ENCODE measurements at regions not wholly inside any gene's neighbourhood (a gene's known extent, or its start where the extent isn't known, plus 50 kb on each side); places are given as distances from the start of the nearest gene placed in this dataset.
A peak's percentile ranks its signal among the peaks of the same experiment; 100 is the strongest.
"Not testable (repeated sequence)": the region's sequence is repeated elsewhere in the genome, so short reads cannot be mapped to it uniquely, and the experiment has no call there.

DNA sequence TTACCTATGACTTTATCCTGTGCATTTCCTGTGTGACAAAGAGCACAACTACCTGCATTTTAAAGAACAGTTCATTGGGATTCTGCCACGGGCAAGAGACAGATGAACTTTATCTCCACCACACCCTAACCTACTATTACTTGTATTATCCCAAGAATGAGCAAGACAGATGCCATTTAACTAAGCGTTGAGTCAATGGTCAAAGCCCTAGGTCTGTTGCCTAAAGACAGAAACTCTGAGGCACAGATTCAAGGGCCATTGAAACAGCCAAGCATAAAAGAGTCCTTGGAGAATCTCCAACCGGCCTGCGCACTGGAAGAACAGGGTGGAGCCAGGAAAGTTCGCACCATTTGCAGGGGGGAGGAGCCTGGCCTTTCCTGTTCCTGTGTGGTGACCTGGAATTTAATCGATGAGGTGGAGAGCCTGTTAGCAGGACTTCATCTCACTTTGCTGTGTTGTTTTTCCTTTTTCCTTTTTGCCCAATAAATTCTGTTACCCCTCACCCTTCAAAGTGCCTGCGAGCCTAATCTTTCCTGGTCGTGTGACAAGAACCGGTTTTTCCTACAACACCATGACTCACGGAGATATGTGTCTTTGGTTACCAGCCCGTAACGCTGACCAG, 146.4 kb upstream of the DIAPH2 start:
- no peak for DNase-seq

DNA sequence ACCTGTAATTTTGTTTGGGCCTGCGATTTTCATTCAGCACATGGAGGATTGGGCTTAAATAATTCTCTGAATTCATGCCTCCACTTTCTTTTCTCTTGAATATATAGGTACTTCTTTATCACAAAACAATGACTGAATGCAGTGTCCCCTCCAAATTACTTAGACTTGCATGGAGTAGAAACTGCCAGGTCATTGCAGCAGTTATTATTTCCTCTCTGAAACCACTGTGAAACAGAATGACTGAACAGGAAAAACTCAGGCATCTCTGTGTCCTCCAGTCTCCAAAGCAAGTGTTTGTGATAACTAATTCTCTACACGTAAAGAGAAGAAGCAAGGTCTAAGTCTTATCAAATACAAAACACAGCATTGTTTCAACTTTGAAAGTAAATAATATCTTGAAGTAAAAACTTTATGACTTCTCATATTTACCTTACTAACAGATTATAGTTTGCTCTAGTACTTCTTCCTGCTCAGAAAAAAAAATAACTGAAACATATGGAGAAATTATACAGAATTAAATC, 144.5 kb upstream of the DIAPH2 start:
- no peak for DNase-seq

DNA sequence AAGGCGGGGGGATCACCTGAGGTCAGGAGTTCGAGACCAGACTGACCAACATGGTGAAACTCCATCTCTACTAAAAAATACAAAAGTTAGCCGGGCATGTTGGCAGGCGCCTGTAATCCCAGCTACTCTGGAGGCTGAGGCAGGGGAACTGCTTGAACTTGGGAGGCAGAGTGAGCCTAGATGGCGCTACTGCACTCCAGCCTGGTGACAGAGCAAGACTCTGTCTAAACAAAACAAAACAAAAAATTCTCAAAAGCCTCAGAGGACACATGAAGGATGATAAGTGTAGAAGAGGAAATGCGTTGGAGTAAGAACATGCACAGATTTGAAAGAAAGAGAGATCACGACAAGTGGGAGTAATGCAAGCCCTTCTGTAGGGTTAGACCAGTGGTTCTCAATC, 138.4 kb upstream of the DIAPH2 start:
- not testable (repeated sequence) for DNase-seq

DNA sequence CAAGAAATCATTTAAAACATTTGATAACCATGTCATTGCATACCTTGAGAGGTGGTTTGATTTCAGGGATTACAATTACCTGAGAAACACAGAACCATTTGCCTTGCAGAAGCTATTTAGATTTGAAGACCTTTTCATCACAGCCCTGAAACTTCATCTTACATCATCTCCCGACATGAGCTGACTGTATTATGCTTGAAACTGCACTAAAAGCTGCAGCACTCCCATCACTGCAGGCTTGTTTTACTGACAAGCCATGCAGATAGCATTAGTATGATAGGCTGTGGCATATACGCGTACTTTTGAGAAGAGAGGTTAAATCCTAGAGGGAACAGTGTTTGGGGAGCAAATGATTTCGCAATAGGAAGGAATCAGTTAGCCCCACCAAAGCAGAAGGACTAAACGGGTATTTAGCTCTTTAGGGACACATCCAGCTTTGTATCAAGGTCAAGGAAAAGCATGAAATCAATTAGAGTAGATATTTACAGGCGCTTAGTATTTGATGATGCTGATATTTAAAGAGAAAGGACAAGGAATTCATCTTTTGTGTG, 133.2 kb upstream of the DIAPH2 start:
- no peak for DNase-seq

DNA sequence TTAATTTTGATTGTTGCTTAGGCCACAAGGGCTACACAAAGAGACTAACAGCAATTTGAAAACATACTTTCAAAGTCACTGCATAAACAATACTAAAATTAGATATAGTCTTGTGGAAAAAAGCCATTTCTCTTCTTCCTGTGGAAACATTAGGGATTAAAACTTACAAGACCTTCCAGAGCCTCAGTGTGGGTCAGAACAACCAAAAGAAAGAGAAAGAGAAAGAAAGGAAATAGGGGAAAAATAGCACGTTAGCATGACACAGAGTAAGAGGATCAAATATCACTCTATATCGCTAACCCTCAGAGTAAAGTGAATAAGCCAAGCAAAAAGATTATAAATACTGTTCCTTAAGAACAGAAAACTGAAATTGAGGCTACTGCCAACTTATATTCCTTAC, 127.8 kb upstream of the DIAPH2 start:
- DNase-seq: no peak

DNA sequence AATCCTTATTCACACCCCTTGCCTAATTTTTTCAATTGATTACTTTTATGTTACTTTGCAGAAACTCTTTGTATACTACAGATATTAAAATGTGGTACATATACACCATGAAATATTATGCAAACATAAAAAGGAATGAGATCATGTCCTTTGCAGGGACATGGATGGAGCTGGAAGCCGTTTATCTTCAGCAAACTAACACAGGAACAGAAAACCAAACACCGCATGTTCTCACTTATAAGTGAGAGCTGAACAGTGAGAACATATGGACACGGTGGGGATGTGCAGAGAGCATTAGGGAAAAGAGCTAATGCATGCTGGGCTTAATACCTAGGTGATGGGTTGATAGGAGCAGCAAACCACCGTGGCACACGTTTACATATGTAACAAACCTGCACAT, 123.5 kb upstream of the DIAPH2 start:
- DNase-seq: not testable (repeated sequence)

DNA sequence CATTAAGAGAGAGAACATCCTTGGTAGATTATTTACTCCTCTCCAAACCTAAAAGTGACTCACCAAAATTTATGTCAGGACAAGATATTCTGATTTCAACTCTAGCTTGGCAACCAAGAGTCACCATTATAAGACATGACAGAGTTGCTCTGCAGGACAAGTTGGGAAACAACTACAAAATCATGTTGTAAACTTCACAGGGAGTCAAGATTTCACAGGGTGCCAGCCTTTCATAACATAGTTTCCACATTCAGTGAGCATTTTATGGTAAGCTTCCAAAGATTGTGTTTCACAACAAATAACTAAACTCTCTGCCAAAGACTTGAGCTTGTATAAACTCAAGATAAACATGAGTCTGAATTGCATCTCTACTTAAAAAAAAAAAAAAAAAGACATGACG, 121.0 kb upstream of the DIAPH2 start:
- no peak for DNase-seq

DNA sequence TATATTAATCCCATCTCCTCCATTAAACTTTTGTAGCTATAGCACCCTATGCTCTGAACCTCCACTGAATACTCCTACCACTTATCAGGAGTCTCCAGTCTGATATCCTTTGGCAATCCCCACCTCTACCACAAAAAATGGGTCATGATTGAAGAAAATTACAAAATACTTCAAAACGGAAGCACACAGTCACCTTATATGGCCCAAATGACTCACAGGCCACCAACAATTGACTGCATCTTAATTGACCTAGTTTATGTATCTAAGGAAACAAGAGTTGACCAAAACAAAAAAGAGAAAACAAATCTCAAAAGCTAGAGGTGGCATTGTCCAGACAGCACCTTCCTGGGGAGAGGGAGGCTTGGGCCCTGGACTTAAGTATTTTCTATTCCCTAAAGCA, 120.0 kb upstream of the DIAPH2 start:
- no peak for DNase-seq

DNA sequence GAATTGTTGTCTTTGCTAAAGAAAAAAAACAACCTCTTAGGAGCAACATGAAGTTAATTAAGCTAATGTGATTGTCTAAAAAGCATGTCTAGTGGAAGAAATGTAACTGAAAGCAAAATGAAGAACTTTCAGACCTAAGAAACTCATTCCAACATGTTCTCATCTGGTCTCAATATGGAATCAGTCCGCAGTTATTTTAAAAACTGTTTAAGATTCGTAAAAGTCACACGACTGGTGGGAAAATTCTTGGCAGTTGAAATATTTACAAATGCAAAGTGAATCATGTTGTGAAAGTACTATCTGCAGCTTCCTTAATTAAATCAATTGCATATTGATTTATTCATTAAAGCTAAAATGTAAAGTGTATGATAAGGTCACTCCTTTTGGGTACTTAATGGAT, 117.8 kb upstream of the DIAPH2 start:
- DNase-seq: no peak

DNA sequence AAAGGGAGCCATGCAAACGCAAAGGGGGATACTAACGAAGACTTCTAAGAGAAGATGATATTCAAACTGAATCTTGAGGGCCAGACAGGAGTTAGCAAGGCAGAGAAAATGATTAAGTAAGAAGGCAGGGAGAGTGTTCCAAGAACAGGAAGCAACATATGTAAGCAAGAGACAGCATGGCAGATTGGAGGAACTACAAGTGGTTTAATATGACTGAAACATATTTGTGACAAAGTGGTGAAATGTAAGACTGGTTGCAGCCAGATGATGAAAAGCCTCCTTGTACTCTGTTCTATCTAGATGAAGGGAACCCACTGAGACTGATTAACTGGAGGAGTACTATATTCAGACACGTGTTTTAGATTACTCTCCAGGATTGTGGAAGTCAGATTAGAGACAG, 116.6 kb upstream of the DIAPH2 start:
- no peak for DNase-seq

DNA sequence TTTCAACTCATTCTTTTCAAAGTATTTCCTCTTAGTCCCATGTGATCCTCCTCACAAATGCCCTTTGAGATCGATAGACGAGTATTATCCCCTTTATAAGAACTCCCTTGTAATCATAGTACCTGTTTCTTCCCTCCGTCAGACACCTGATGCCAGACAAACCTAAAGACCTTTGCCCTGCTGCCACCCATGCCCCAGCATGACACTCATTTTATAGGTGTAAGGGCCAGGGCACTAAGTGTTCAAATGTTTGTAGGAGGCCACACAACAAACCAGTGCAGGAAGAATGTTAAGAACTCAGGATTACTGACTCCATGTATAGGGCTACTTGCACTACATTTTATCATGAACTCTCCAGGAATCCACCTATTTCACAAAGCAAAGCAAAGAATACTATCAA, 115.6 kb upstream of the DIAPH2 start:
- no peak for DNase-seq

DNA sequence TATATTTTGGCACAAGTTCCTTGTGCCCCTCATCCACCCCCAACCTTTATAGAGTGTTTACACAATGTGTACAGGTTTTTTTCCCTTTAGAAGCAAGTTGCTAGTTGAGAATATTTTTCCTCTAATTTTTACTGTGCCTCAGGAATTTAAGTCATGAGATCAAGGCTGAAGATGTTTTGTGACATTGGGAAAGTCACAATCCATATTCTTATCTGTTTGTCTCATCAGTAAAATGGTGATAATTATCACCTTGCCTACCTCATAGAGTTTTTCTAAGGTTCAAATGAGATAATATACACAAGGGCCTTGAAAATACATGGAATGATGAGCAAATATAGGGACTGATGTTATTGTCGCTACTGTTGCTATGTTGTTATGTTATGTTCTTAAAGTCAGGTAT, 109.6 kb upstream of the DIAPH2 start:
- no peak for DNase-seq

DNA sequence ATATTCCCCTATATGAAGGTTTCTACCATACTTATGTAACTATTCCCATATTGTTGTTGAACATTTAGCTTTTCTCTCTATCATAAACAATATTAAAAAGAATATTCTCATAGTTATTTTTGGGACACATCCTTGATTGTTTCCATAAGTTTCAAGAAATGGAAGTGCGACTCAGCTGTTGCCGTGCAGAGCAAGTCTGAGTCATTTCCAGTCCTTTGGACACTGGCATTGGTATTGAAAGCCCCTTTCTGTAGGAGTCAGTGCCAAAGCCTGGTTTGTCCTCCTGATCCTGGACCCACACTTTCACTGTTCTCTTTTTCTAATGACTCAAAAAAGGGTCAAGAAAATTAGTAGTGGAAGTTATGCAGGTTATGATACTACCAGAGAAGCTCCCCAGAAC, 108.3 kb upstream of the DIAPH2 start:
- peak; percentile 40 for DNase-seq

DNA sequence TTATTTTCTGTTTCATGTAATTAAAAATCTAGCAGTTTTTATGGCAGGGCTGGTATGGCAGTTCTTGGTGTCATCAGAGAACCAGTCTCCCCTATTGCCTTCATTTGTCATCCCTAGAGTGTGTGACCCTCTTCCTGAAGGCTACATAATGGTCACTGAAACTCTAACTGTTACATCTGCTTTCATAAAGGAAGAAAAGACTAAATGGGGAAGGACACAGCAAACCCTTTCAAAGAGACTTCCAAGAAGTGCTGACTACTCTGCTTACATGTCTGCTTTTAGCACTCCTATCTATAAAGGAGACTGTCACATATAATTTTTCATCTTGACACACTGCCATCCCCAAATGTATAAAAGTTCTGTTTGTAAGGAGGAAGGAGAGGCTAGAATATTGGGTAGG, 105.9 kb upstream of the DIAPH2 start:
- DNase-seq: no peak

DNA sequence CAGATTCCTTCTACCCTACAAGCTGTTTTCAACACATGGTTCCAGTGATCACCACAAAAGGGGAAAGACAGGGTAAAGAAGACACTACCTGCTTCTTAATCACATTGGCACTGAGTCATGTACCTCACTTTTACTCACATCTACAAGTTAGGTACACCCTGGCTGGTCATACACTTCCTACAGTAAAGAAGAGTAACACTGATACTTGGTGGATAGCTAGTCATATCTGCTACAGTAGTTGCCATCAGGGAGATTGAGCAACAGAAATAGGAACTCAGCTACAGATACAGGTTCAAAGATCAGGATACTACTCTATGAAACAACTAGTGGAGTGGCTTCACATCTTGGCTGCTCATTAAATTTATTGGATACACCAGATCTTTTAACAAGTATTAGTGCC, 105.4 kb upstream of the DIAPH2 start:
- DNase-seq: no peak

DNA sequence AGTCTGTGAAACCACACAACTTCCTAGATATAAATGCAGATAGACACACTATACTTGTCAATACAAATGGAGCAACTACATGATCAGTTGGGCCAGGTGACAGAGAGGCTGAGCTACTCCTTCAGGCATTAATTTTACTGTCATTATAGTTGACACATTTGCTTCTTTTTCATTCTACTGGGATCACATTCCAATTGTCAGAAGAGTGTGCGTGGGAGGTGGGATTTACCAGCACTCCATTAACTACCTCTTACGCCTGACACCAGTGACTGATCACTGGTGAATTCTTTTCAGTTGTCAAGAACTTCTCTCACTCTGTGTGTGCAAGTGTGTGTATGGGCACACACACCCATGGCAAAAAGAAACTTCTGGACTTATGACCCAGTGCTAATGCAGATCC, 94.2 kb upstream of the DIAPH2 start:
- no peak for DNase-seq

DNA sequence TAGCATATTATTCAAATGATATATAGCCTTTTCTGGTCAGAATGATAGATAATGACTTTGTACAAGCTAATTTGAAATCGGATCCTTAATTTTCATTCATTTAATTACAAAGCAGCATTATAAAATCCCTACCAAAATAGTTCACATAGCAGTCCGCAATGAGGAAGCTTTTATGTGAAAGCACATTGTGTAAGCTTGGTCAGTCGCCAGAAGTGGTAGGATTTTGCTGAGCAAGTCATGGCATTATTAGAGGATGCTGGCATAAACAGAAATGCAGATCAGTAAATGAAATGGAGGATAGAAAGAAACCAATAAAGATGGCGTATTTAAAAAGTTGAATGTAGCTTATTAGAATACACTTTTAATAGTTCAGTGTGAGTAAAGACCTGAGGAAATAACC, 93.2 kb upstream of the DIAPH2 start:
- DNase-seq: no peak

DNA sequence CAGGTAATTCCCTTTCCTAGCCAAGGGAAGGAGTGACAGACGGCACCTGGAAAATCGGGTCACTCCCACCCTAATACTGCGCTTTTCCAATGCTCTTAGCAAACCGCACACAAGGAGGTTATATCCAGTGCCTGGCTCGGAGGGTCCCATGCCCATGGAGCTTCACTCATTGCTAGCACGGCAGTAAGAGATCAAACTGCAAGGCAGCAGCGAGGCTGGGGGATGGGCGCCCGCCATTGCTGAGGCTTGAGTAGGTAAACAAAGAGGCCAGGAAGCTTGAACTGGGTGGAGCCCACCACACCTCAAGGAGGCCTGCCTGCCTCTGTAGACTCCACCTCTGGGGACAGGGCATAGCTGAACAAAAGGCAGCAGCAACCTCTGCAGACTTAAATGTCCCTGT, 86.8 kb upstream of the DIAPH2 start:
- not testable (repeated sequence) for DNase-seq

DNA sequence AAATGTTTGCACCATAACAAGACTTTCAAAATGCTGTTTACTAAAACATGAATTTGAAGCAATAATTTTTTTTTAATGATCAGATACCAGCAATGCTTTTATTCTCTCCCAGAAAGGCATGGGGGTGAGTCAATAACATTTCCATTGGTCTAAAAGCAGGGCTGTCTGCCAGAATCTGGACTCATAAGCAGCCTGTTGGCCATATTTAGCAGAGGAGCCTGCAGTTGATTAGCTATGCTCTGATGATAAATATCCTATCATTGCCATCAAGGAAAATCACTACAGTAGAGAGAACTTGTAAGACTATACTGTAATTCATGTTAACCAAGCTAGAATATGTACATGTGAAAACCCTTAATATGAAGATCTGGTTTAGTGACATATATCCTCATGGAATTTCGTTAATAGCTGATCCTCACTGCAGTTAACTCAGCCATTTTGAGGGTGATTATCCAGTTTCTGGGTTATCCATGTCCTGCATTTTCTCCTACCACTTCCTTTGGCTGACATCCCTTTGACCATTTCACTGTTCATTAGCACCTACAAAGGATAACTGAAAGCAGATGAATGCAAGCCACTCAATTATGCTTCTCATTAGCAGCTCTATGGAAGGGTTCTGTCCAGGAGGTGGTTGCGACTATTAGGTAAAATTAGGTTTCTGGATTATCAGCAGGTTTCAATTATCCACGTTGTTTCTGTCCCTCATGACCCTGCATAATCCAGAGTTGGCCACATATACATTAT, 72.9 kb upstream of the DIAPH2 start:
- peak; percentile 27 for DNase-seq

DNA sequence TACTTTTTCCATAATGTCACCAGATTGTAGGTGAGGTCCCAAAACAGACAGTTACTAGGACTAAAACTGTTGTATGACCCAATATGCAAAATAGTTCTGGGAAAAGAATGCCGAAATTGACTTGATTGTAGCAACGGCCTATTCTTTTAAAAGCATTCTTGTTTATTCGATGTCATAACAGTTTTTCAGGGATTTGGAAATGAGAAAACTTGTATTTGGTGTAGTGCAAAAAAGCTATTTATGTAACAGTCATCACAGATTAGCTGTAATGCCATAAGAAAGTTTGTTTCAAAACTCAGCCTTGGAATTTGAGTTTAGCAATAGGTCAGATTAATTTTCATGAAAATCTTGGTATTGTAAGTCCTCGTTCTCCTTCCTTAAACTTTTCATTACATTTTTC, 69.2 kb upstream of the DIAPH2 start:
- no peak for DNase-seq

DNA sequence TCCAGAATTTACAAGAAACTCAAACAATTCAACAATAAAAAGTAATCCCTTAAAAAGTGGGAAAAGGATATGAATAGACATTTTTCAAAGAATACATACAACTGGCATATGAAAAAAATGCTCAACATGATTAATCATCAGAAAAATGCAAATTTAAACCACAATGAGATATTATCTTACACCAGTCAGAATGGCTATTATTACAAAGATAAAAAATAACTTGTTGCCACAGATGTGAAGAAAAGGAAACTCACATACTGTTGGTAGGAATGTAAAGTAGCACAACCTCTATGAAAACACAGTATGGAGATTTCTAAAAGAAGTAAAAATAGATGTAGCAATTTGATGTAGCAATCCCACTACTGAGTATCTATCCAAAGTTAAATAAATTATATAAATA, 65.1 kb upstream of the DIAPH2 start:
- peak; percentile 65 for DNase-seq

DNA sequence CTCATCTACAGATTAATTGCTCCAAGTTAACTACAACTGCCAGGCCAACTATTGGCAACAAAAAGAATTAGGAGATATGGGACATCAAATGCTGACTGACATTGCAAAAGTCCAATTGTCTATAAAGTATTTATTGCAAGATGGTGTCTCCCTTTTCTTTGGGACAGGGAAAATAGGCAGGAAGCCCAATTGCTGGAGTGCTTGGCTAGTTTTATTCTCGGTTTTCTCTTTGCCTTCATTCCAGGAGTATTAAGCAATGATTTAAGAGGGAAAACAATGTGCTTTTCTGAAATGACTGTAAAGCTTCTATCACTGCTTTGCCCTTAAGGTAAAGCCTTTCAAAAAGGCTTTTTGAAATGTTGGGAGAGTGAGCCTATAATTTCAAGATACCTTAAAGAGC, 62.8 kb upstream of the DIAPH2 start:
- DNase-seq: no peak

Measured in fibroblast of skin of back (primary cell).